ENCODE measurements at regions not wholly inside any gene's neighbourhood (a gene's known extent, or its start where the extent isn't known, plus 50 kb on each side); places are given as distances from the start of the nearest gene placed in this dataset.

GRCh38 chr20:55348223-55348622 is 657.1 kb downstream of the CBLN4 start:
- no peak for TF ChIP-seq CTCF (IDR thresholded peaks at IDR 0.05 in 2 of 3, conservative IDR thresholded peaks at IDR 0.05 in 1 of 3; ENCODE audit: control insufficient read depth in 2 of 3, extremely low read depth in 1 of 3, insufficient read depth in 1 of 3, low read depth in 3 of 3, low read length in 3 of 3)
- TF ChIP-seq RBBP5 (conservative IDR thresholded peaks at IDR 0.05) = no peak
- TF ChIP-seq POLR2AphosphoS5 (IDR thresholded peaks at IDR 0.05; ENCODE audit: low read length) = no peak
- no peak for TF ChIP-seq POLR2A (IDR thresholded peaks at IDR 0.05; ENCODE audit: low read depth, low read length)
- TF ChIP-seq TCF12 (IDR thresholded peaks at IDR 0.05; ENCODE audit: low read depth, low read length) = no peak
- TF ChIP-seq HCFC1 (IDR thresholded peaks at IDR 0.05; ENCODE audit: low read length) = no peak
- no peak for TF ChIP-seq MYC (IDR thresholded peaks at IDR 0.05; ENCODE audit: insufficient read depth, insufficient read length, insufficient replicate concordance, low read length, severe bottlenecking)
- no peak for TF ChIP-seq USF2 (IDR thresholded peaks at IDR 0.05; ENCODE audit: borderline replicate concordance, low read depth, low read length)

Measured in GM12878 (cell line).